ENCODE measurements at regions not wholly inside any gene's neighbourhood (a gene's known extent, or its start where the extent isn't known, plus 50 kb on each side); places are given as distances from the start of the nearest gene placed in this dataset.

GRCh38 chr2:117674172-117674571, 140.3 kb upstream of the DDX18 start:
- DNase-seq, result no peak

DNA sequence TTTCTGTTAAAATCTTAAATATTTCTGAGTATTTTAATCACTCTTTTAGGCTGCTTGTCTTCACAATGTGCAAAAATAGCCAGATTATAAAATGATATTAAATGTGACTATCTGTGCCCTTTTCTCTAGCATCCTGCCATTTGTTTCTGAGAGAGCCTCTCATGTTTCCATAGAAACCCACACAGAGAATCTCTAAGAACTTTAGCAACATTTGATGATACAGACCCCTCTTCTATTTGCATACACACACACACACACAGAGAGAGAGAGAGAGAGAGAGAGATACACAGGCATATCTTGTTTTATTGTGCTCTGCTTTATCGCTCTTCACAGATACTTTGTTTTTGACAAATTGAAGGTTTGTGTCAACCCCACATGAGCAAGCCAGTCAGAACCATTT, 134.5 kb upstream of the DDX18 start:
- no peak for DNase-seq

GRCh38 chr2:117684919-117685318, 129.6 kb upstream of the DDX18 start:
- DNase-seq, result no peak

- DNase-seq, result no peak
These were observed 127.8 kb upstream of the DDX18 start for GRCh38 chr2:117686699-117687098.

DNA sequence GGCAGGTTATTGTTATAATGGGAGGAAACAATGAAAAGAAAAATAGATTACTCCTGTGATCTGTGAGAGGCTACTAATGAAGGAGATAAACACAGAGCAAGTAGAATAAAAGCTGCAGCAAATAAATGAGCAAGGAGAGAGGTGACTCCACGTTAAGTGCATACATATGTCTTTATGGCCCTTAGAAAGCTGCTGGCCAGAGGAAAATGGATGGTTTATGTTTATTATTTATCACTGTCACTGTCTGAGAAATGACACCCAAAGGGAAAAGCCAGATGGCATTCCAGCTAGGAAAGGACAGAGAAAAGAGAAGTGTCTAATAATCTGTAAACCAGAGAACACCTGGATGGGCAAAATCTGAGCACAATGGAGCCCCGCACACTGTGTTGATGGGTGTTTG, 122.9 kb upstream of the DDX18 start:
- DNase-seq, result no peak

GRCh38 chr2:117692001-117692763, 122.3 kb upstream of the DDX18 start:
- DNase-seq, result no peak

- no peak for DNase-seq
These were observed 121.3 kb upstream of the DDX18 start for GRCh38 chr2:117693154-117693553.

GRCh38 chr2:117693651-117694050, 120.8 kb upstream of the DDX18 start:
- DNase-seq, result no peak

DNA sequence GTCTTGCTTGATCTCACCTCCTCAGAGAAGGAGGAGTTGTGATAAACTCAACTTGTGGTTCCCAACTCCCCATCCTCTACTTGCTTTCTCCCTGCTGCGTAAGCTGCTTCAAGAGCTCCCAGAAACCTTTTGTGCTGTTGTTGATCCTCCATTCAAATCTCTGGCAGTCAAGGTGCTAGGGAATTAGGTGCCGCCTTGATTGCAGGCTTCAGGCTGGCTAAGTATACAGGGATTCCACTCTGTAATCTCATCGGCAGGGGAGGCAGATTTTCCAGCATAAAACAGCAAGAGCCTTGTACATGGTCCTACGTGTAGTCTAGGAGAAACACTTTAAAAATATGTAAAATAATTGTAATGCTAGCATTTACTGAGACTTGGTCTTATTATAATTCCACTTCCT, 116.2 kb upstream of the DDX18 start:
- no peak for DNase-seq

- no peak for DNase-seq
These were observed 115.7 kb upstream of the DDX18 start for GRCh38 chr2:117698819-117699218.

- DNase-seq, result no peak
These were observed 114.0 kb upstream of the DDX18 start for GRCh38 chr2:117700471-117700870.

DNA sequence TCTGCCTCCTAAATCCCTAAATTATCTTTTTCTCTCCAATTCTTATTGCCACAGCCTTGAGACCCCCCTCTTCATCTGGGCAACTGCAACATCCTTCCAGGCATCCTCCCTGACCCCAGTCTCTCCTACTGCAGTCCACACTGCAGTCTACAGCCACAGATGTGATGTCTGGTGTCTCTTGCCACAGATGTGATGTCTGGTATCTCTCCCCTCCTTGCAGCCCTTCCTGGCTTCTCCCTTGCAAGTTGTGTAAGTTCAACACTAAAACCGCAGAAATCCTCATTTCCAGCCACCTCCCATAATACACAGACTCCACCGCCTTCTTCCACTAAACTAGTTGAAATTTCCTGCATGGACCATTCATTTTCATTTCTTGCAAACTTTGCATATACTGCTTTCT, 113.1 kb upstream of the DDX18 start:
- no peak for DNase-seq

DNA sequence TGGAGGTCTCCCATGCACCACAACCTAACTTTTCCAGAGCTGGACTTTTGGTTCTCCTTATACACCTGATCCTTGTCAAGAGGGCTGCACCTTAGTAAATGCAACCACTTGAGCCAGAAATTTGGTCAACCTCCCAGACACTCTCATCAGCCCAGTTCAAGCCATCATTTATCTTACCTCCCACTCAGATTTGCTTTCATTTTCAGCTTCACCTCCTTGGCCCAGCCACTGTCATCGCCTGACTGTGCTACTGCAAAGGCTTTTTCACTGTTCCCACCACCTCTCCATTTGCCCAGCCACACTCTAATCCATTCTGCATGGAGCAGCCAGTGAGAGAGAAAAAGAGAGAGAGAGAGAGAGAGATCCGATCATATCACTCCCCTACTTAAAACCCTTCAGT, 112.4 kb upstream of the DDX18 start:
- DNase-seq, result no peak

- DNase-seq, result no peak
These were observed 110.6 kb upstream of the DDX18 start for GRCh38 chr2:117703858-117704257.

DNA sequence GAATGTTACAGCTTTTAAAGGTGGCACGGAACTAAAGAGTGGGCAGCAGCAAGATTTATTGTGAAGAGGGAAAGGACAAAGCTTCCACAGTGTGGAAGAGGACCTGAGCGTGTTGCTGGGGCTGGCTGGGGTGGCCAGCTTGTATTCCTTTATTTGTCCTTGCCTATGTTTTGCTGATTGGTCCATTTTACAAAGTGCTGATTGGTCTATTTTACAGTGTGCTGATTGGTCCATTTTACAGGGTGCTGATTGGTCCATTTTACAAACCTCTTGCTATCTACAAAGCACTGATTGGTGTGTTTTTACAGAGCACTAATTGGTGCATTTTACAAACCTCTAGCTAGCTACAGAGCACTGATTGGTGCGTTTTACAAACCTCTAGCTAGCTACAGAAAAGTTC, 109.7 kb upstream of the DDX18 start:
- DNase-seq, result no peak

- DNase-seq, result no peak
These were observed 106.6 kb upstream of the DDX18 start for GRCh38 chr2:117707874-117708273.

DNA sequence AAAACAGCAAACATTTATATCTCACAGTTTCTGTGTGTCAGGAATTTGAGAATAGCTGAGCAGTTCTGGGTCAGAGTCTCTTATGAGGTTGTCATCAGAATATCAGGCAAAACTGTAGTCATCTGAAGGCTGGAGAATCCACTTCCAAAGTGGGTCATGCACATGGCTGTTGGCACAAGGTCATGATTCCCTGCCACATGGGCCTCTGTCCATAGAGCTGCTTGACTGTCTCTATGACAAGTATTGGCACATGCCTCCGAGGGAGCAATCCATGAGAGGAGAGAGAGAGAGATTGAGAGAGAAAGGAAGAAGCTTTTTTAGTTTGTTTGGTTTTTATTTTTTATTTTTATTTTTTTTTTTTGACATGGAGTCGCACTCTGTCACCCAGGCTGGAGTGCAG, 101.8 kb upstream of the DDX18 start:
- DNase-seq, result no peak

DNA sequence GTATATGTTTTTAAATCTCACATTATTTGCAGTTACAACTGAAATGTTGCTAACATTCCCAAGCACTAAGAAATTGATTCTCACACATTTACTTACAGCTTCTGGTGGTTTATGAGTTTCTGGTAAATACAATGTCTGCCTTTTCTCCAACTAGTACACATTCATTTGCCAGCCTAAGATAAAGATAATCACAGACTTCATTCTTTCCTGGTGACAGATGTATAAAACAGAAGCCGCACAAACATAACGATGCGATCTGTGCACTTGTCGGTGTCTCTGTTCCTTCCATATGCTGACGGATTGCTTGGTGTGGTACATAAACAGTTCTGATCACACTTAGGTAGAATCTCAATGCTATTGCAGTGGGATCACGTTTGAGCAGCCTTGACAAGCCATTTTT, 100.4 kb upstream of the DDX18 start:
- DNase-seq, result no peak

DNA sequence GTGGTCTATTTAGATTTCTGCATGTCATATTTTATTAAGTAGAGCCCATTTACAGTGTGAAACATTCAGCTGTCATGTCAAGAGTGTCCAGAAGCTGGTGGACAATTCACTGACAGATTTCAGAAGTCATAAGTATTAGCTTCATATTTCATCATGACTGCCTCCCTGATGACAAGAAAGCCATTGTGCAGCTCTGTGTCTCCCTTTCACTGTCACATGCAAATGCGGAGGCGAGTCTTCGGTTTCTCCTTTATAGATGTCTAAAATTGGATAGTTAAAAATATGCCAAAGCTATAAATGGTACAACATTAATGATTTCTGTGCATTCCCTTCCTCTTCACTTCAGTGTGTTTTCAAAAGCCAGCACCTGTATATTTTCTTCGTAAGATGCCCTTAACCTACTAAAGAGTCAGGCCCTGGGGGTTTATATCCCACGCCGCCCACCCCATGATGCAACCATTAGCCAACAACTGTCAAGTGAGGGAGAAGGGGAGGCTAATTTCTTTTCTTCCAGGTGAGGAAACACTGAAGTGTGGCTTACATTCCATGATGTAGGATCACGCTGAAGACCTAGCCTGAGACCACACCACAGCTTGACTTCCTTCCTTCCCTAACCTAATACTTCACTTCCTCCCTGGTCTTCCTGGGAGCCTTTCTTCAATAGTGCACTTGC, 99.6 kb upstream of the DDX18 start:
- no peak for DNase-seq

- DNase-seq, result no peak
These were observed 98.0 kb upstream of the DDX18 start for GRCh38 chr2:117716505-117716904.

DNA sequence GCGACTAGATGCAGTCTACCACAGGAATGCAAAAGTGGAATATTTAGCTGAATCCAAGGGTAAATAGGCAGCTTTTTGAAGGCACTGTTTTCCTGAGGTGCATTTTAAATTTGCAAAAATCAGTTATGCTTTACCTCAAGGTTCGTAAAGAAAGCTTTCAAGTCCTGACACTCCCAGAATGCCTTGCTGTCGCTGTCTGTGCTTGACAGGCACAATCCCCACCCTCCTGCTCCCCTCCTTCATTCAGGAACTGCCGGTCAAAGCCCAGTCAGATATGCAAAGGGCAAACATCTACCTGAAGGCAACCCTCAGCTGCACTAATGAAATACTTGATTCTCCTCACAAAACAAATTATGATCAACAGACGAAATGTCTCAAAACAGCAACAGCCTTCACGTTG, 97.4 kb upstream of the DDX18 start:
- DNase-seq, result no peak

GRCh38 chr2:117718048-117718447, 96.4 kb upstream of the DDX18 start:
- no peak for DNase-seq

- no peak for DNase-seq
These were observed 93.7 kb upstream of the DDX18 start for GRCh38 chr2:117720765-117721164.

DNA sequence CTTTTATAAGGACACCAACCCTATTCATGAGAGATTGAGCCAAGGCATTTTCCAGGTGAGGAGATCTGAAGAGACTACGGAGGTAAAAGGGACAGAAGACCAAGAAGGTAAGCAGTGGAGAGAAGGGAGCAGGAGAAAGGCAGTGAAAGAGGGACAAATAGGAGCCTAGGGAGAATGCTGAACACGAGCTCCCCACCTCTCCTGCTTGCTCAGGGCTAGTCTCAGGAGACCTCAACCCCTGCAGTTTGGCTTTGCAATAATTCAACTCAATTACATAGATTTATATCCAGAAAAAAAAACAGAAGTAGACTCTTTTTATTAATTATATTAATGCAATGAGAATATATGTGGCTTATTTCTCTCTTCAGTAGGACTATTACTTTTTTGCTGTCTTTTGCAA, 91.0 kb upstream of the DDX18 start:
- no peak for DNase-seq

Data from T-helper 2 cell (primary cell).